Transverse colon (tissue), 4 donors: ENCODE measurements at regions not wholly inside any gene's neighbourhood (a gene's known extent, or its start where the extent isn't known, plus 50 kb on each side); places are given as distances from the start of the nearest gene placed in this dataset.

Source experiments
- DNase-seq: peaks from one replicate; pipeline ENCODE4 v3.0.0-alpha.2; 2019
- H3K27ac ChIP-seq, 4 donors: fragments of 200-600 bp; sonication (generic); 2 replicates each; pipeline ENCODE4 v1.5.1; 2016 to 2018; ENCODE audit warnings: inconsistent platforms in 4 of 4
- H3K27me3 ChIP-seq: fragments of 200-600 bp; sonication (generic); 2 replicates; pipeline ENCODE4 v1.5.1; 2017; ENCODE audit warnings: inconsistent platforms
- H3K36me3 ChIP-seq, 4 donors: fragments of 200-600 bp; sonication (generic); 2 replicates each; pipeline ENCODE4 v1.5.1; 2017 to 2019; ENCODE audit warnings: inconsistent platforms in 4 of 4
- H3K4me1 ChIP-seq, 4 donors: fragments of 200-600 bp; sonication (generic); 2 replicates each; pipeline ENCODE4 v1.5.1; 2017 to 2020; ENCODE audit warnings: inconsistent platforms in 4 of 4
- H3K4me3 ChIP-seq, 4 donors: fragments of 200-600 bp; sonication (generic); 1 replicate in 1 of 4; 2 replicates in 3 of 4; pipeline versions ENCODE4 v1.5.1 to v1.6.1; 2017 to 2019; ENCODE audit warnings: inconsistent platforms in 4 of 4
- H3K9me3 ChIP-seq, 2 donors: fragments of 200-600 bp; sonication (generic); 2 replicates each; pipeline ENCODE4 v1.5.1; 2017 to 2019; ENCODE audit warnings: inconsistent platforms in 2 of 2
- EP300 ChIP-seq: sonication (generic); formaldehyde crosslinking; IDR thresholded peaks from one replicate; pipeline ENCODE4 v1.6.1; 2017; ENCODE audit warnings: antibody characterized with exemption, low read depth
- POLR2A ChIP-seq: fragments of 450-650 bp; IDR thresholded peaks from one replicate; pipeline ENCODE4 v1.6.1; 2016; ENCODE audit warnings: antibody characterized with exemption, mild to moderate bottlenecking, moderate library complexity
- POLR2AphosphoS5 ChIP-seq, 3 donors: sonication (generic); formaldehyde crosslinking; IDR thresholded peaks; one replicate each; pipeline ENCODE4 v1.6.1; 2016; ENCODE audit warnings: antibody characterized with exemption in 3 of 3
- WGBS, 2 donors: methylation state at CpG; one replicate each; pipeline ENCODE4 v1.1.5; 2018; ENCODE audit warnings: low coverage in 1 of 2; 5-methylcytosine and 5-hydroxymethylcytosine counted together
- in situ Hi-C, 4 donors: fragments of 200-750 bp; cut with MboI; loops; one replicate each; pipeline versions ENCODE4 v1.15.0 to v1.15.1; 2017; ENCODE audit warnings: low sequenced_read_pairs in 3 of 4, low pct_ligation_motif_present in 1 of 4, low pct_unique_long_range_greater_than_20kb in 1 of 4
- intact Hi-C: fragments of 100-400 bp; cut with DNase I; formaldehyde crosslinking; loops from one replicate; pipeline ENCODE4 v1.15.1; 2023; ENCODE audit warnings: low total_unique reads
- TF ChIP-seq, protein P1 (sequence below), 5 experiments: fragments of 200-600 bp in 3 of 5; fragments of 450-650 bp in 2 of 5; sonication (generic) in 3 of 5; IDR thresholded peaks; 1 replicate in 2 of 5; 2 replicates in 3 of 5; pipeline ENCODE4 v1.5.1; 2016 to 2017; ENCODE audit warnings: antibody characterized with exemption in 5 of 5, inconsistent platforms in 3 of 5, mild to moderate bottlenecking in 2 of 5, moderate library complexity in 1 of 5

GRCh38 chr20:60132827-60133670 lies 174.8 kb downstream of the CDH26 start:
- no peak for DNase-seq
- 76 to 100% methylated on average over 1 to 14 of the region's 14 CpGs for WGBS, 2 donors
- Histone ChIP-seq H3K27ac (no peak overlapping the region), H3K36me3 (no peaks in the 10 kb centered on the region), H3K4me1 (no peaks in the 10 kb centered on the region), H3K9me3 (no peaks in the 10 kb centered on the region), H3K4me3 (no peak overlapping the region), H3K27me3 (no peaks in the 10 kb centered on the region)
- TF ChIP-seq, protein P1, sequence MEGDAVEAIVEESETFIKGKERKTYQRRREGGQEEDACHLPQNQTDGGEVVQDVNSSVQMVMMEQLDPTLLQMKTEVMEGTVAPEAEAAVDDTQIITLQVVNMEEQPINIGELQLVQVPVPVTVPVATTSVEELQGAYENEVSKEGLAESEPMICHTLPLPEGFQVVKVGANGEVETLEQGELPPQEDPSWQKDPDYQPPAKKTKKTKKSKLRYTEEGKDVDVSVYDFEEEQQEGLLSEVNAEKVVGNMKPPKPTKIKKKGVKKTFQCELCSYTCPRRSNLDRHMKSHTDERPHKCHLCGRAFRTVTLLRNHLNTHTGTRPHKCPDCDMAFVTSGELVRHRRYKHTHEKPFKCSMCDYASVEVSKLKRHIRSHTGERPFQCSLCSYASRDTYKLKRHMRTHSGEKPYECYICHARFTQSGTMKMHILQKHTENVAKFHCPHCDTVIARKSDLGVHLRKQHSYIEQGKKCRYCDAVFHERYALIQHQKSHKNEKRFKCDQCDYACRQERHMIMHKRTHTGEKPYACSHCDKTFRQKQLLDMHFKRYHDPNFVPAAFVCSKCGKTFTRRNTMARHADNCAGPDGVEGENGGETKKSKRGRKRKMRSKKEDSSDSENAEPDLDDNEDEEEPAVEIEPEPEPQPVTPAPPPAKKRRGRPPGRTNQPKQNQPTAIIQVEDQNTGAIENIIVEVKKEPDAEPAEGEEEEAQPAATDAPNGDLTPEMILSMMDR (IDR thresholded peaks at IDR 0.05), result no peak
- TF ChIP-seq POLR2A, result no peak
- TF ChIP-seq POLR2AphosphoS5 (IDR thresholded peaks at IDR 0.05), result no peak
- no peak for TF ChIP-seq EP300
- in situ Hi-C loops, result no loop called here
- intact Hi-C loops, result no loop called here

- Histone ChIP-seq H3K4me1 (no peaks in the 10 kb centered on the region), H3K27me3 (no peaks in the 10 kb centered on the region), H3K9me3 (no peaks in the 10 kb centered on the region), H3K4me3 (no peak overlapping the region), H3K36me3 (no peaks in the 10 kb centered on the region), H3K27ac (no peak overlapping the region)
- in situ Hi-C loops, result no loop called here
- intact Hi-C loops, result no loop called here
- TF ChIP-seq POLR2AphosphoS5 (IDR thresholded peaks at IDR 0.05) (no peak), EP300 (no peak), POLR2A (no peak)
- TF ChIP-seq, protein P1 (IDR thresholded peaks at IDR 0.05), result no peak
- WGBS, 2 donors, result 88% methylated on average over 4 of the region's 4 CpGs; no CpG with 5 or more reads in 1 of the 2 donors
- DNase-seq, result no peak
Observed at GRCh38 chr20:60135276-60135675, 177.1 kb downstream of the CDH26 start.

DNA sequence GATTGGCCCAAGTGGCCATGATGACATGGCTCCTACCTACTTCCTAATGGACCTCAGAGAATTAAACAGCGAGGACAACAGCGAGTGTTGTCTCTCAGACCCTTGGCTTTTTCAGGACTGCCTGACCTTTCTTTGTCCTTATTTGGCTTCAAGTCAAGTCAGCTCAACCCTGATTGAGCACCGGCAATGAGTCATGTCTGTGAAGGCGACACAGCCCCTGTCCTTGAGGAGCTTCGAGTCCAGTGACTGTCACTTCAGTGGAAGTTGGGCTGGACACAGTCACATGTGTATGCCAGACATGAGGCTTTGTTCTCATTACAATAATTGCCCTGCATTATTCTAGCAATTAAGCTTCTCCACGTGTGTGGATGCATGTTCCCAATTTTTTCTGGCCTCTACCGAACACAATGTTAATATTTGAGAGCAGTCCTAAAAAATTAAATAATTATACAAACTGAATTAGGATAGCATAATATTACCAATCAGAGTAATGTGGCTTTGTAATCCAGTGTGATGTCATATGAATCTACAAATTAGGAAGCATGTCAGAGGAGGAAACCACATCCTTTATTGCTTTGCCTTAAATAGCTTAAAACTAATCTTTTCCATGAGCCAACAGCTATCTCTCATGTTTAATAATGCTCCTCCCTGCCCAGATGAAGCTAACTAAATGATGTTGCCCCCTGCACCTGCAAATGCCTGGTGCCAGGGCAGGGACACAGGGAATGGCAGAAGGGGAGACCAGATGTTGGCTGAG lies 178.6 kb downstream of the CDH26 start:
- DNase-seq, result no peak
- H3K27ac ChIP-seq, result no peak overlapping the region
- no peaks in the 10 kb centered on the region for H3K4me1 ChIP-seq
- H3K9me3 ChIP-seq, result no peaks in the 10 kb centered on the region
- no peak overlapping the region for H3K4me3 ChIP-seq
- no peaks in the 10 kb centered on the region for H3K27me3 ChIP-seq
- in situ Hi-C loops, result no loop called here
- 74 to 76% methylated on average over 2 to 7 of the region's 7 CpGs for WGBS, 2 donors
- intact Hi-C loops, result no loop called here
- H3K36me3 ChIP-seq, result no peaks in the 10 kb centered on the region
- TF ChIP-seq POLR2AphosphoS5 (IDR thresholded peaks at IDR 0.05) (no peak), EP300 (no peak)

DNA sequence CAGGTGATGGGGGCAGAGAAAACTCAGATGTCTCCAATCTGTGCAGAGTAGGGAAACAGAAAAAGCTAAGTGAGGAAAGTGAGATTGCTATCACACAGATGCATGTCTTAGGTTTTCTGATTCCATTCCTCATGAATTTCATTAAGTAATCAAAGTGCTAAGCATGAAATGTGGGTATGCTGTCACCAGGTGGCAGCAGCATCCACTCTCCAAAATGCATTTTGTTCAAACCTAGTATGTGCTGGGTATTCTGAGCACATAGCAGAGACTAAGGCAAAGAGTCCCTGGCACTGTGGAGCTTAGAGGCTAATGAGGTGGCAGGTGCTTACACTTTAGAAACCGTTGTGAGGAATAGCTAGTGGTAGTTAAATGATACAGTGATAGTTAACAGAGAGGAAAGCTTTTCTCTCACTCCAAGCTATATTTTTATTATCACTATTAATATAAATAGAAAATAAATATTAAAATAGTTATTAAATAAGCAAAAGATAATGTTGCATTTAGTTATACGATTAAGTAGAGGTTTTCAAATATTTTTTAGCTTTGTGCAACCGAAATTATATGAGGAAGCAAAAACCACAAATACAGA lies 179.5 kb downstream of the CDH26 start:
- no peaks in the 10 kb centered on the region for H3K27me3 ChIP-seq
- peak overlapping the region in 2 of 4 donors; percentile 12 to 44 for H3K4me3 ChIP-seq
- no peaks in the 10 kb centered on the region for H3K9me3 ChIP-seq
- peak; percentile 21 for DNase-seq
- TF ChIP-seq POLR2AphosphoS5 (IDR thresholded peaks at IDR 0.05), result no peak
- TF ChIP-seq, protein P1 (IDR thresholded peaks at IDR 0.05), result peak in 3 of 5 experiments; percentile 26 to 39 (median 26)
- H3K27ac ChIP-seq, result no peak overlapping the region
- intact Hi-C loops, result no loop called here
- WGBS, 2 donors, result 48 to 55% methylated on average over 3 of the region's 3 CpGs
- in situ Hi-C loops, result no loop called here
- H3K4me1 ChIP-seq, result no peaks in the 10 kb centered on the region
- H3K36me3 ChIP-seq, result no peaks in the 10 kb centered on the region
